NOMO-1 (cell line): ENCODE measurements at regions not wholly inside any gene's neighbourhood (a gene's known extent, or its start where the extent isn't known, plus 50 kb on each side); places are given as distances from the start of the nearest gene placed in this dataset.
"Not testable (repeated sequence)": the region's sequence is repeated elsewhere in the genome, so short reads cannot be mapped to it uniquely, and the experiment has no call there.

Experiments
- DNase-seq, 2 experiments: peaks; one replicate each; lab custom pipeline; 2025; ENCODE audit not compliant: unreplicated experiment in 2 of 2; lab: John Stamatoyannopoulos, UW

DNA sequence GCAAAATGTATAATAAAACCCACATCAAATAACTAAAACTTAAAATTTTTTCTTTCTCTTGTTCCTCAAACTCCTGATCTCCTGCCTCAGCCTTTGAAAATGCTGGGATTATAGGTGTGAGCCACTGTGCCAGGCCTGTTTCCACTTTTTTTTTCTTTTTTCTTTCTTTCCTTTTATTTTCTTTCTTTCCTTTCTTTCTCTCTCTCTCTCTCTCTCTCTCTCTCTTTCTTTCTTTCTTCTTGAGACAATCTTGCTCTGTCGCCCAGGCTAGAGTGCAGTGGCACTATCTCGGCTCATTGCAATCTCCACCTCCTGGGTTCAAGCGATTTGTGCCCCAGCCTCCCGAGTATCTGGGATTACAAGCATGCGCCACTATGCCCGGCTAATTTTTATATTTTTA is 164.6 kb downstream of the OR2B2 start:
- DNase-seq = no peak

GRCh38 chr6:27746860-27747259 is 165.3 kb downstream of the OR2B2 start:
- not testable (repeated sequence) for DNase-seq

- no peak for DNase-seq
Measured at GRCh38 chr6:27743787-27744186, 168.4 kb downstream of the OR2B2 start.

DNA sequence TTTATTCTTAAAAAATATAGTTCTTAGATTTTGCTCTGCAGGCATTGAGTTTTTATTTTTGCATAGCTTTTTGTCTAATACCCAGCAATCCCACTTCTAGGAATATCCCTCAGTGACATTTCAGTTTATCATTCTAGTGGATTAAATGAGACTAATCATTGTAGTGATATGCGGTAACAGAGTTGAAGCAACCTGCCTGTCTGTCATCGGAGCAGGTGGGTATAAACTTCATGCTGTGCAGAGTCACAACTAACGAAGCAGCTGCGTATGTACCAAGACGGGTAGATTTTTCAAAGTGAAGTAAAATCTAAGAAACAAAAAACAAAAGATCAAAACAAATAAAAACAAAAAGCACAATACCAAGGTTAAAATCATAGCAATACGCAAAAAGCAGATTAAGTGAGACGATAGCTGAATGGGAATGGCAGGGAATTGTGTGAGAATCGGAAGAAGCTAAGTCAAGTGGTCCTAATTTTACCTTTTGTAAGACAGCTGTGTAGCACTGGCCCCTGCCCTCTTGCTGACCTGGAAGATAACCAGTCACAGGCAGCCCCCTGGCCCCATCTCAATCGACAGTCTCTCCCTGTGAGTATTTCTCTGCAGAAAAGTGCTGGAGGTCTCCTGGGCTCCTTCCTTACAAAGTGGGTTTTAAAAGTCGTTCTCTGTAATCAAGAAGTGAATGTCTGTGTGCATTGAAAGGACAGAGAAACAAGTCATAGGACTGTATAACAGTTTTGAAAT is 169.2 kb downstream of the OR2B2 start:
- DNase-seq = no peak

GRCh38 chr6:27739902-27740301 is 172.3 kb downstream of the OR2B2 start:
- not testable (repeated sequence) for DNase-seq

- no peak for DNase-seq
Measured at GRCh38 chr6:27736686-27737085, 175.5 kb downstream of the OR2B2 start.

- no peak for DNase-seq
Measured at GRCh38 chr6:27728442-27728841, 183.8 kb downstream of the OR2B2 start.

DNA sequence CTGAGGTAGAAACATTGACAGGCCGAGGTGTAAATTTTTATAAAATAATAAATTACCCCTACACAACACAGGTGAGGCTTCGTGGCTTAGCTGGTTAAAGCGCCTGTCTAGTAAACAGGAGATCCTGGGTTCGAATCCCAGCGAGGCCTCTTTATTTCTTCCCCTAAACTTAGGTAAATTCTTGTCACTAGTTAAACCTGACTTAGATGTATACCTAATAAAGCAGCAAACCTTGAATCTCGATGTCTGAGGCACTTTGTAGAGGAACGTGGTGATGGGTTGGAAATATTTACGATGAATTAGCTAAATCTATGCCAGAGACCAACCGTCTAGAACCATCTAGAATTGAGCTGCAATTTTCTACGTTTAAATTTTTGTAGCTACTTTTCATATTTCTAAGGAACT is 185.6 kb downstream of the OR2B2 start:
- no peak for DNase-seq

DNA sequence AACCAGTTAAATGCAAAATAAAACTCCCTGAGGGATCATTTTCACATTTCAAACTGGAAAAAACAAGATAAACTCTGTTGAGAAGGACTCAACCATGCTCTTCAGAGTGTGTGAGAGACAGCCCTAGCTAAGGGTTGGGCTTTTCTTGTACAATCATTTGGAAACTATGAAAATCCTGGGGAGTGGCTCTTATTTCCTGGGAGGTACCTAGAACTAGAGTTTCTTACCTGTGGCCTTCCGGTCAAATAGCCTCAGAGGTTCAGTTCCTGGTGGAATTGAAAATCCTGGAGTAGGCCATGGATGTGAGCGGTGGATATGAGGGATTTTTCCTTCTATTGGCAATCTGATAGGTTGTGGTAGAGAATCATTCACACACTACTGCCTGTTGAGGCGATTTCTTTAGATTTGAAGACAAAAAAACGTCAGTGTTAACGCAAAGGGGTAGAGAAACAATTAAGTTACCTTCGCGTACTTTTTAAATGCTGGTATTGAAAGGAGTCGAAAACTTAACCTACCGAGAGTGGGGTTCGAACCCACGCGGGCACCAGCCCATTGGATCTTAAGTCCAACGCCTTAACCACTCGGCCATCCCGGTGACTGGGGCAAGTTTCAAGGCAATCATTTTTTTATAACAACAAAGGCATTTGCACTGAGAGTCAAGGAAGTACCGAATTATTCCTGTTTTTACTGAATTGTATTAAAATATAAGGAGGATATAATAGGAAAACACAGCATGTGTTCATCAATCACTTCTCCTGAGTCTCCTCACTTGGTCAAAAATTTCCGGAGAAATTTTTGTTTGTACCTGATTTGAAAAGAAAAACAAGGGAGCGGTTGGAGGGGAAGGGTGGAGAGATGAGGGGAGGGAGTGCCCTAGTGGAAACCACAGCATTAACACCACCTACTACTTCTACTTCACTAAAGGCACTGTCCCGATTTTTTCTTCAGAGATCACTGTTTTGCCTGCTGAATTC is 191.3 kb downstream of the OR2B2 start:
- DNase-seq = no peak

- not testable (repeated sequence) for DNase-seq
Measured at GRCh38 chr6:27719039-27719438, 193.2 kb downstream of the OR2B2 start.

GRCh38 chr6:27706431-27706830 is 205.8 kb downstream of the OR2B2 start:
- DNase-seq = no peak

DNA sequence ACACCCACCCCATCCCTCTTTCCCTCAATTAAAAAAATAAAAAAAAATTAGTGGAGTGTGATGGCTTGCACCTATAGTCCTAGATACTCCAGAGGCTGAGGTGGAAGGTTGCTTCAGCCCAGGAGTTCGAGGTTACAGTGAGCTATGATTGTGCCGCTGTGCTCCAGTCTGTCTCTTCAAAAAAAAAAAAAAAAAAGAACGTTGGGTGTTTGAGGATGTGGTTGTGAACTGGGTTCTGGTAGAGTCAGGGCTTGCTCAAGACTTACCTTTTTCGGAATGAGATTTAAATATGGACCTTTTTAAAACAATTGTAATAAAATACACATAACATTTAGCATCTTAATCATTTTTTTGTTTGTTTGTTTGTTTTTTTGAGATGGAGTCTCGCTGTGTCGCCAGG is 211.9 kb downstream of the OR2B2 start:
- no peak for DNase-seq

- no peak for DNase-seq
Measured at GRCh38 chr6:27694547-27694874, 217.7 kb downstream of the OR2B2 start.

GRCh38 chr6:27693766-27694546 is 218.2 kb downstream of the OR2B2 start:
- DNase-seq = peak; percentile 50 to 55

DNA sequence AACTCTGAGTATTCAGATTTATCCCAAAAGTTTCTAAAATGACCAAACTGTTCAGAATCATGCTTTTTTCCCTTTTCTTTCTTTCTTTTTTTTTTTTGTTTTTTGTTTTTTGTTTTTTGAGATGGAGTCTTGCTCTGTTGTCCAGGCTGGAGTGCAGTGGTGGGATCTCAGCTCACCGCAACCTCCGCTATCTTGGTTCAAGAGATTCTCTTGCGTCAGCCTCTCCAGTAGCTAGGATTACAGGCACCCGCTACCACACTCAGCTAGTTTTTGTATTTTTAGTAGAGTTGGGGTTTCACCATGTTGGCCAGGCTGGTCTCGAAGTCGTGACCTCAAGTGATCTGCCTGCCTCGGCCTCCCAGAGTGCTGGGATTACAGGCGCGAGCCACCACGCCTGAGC is 219.2 kb upstream of the ZNF184 start:
- DNase-seq = not testable (repeated sequence)

- peak; percentile 47 to 73 for DNase-seq
Measured at GRCh38 chr6:27688014-27688586, 215.2 kb upstream of the ZNF184 start.

- peak; percentile 85 for DNase-seq
Measured at GRCh38 chr6:27687154-27688013, 214.5 kb upstream of the ZNF184 start.

DNA sequence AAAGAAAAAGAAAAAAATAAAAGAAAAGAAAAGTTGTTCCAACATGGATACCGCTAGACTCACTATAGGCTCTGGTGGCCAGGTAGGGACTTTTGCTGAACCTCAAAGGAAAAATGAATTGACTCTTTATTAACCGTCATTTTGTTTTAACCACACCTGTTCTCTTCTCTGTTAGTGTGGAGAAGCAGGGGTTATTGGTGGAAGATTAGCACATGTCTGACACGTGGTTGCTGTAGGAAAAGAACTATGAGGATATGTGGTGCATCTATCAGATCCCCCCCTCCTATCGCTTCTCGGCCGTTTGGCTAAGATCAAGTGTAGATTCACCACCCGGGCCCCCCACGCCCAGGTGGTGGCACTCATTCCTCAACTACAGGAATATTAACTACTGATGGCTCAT is 212.4 kb upstream of the ZNF184 start:
- DNase-seq = no peak

- peak; percentile 38 to 41 for DNase-seq
Measured at GRCh38 chr6:27684264-27685211, 211.6 kb upstream of the ZNF184 start.
